Non-pigmented ciliary epithelial cell (primary cell): ENCODE measurements at regions not wholly inside any gene's neighbourhood (a gene's known extent, or its start where the extent isn't known, plus 50 kb on each side); places are given as distances from the start of the nearest gene placed in this dataset.
"Not testable (repeated sequence)": the region's sequence is repeated elsewhere in the genome, so short reads cannot be mapped to it uniquely, and the experiment has no call there.

Experiments used
- DNase-seq: peaks from one replicate; pipeline ENCODE4 v3.0.0-alpha.2; 2010; ENCODE audit warnings: low read depth

DNA sequence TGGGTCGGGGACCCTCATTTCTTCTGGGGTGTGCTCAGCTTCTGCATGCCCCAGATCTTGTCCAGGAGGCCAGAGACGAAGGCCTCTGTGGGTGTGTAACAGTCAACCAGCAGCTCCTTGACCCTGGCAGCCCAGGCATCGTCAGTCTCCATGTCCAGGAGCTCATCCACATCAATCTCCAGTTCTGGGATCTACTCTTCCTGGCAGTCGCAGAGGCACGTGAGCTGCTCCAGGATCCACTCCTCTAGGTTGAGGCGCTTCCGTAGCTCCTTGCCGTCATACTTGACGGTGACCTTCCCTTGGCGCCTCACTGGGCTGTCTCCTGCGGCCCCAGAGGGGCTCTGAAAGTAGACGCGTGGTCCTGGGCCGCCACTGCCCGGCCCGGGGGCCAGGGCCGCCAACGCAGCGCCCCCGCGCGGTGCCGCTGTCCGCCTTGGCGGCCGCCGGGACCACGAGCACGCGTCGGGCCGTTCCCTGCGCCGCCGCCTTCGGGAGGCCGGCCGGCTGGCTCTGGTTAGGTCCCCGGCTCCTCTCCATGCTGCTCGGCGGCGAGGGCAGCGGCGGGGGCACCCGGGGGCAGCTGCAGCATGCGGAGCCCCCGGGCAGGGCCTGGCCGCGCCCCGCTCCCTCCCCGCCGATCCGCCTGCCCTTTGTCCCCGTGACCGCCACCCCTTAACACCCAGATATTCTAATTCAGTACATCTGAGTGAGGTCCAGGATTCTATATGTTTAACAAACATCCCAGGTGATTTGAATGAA is 170.5 kb downstream of the SEPTIN7 start:
- no peak for DNase-seq

DNA sequence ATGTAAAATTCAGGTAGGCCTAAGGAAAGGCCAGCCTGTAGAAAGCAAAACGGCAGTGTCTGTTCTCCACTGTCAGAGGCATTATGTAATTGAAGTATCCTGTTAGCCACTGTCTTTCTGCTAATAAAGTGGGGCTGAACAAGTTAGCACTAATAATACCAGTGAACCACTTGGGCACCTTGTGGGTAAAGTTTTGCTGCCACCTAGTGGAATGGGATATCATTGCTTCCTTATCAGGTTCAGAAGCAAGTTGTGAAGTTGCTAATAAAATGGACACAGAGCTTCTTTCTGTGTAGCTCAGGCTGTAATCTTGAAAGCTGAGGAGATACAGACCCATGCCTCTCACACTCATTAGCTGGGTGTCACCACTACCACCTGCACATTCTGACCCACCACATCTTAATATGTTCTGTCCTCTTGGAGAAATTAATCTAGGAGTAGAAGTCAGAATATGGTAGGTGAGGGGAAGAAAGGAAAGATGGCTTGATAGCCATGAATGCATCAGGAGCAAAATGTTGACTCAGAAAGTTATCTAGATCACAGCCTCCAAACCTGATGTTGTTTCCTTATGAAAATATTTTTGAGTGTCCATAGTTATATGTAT is 175.1 kb downstream of the SEPTIN7 start:
- peak; percentile 32 for DNase-seq

DNA sequence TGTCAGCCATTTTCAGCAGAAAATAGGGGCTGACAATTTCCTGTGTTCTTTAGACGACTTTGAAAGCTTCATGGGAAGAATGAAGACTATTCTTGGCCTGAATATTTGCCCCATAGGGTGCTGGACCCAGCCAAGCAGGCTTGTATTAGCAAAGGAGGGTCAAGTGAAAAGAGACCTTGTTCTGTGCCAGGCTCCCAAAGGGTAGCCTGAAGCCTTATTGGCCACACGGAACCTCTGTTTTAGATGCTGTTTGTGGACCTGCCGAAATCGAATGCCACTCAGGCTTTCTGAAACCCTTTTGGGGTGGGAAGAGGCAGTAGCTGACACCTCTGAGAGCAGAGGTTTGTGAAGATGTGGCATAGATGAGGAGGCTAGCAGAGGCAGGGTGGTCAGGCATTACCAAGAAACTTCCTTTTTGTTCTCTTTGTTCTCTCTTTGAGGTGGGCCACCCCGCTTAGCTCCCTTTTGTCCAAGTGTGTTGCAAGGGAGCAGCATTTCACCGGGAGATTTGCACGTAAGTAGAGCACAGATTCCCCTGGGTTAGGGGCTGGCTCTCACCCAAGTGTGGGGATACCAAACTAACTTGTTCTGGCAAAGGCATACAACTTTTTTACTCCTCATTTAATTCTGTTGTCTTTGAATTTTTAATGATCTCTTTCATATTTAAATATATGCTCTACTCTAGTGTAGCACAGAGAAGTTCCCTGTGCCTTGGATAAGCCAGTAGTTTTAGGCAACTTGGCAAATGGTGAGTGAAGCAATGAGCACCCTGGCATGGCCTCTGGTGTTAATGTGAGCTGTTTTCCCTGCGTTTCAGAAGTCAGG is 174.0 kb upstream of the EEPD1 start:
- DNase-seq = not testable (repeated sequence)

DNA sequence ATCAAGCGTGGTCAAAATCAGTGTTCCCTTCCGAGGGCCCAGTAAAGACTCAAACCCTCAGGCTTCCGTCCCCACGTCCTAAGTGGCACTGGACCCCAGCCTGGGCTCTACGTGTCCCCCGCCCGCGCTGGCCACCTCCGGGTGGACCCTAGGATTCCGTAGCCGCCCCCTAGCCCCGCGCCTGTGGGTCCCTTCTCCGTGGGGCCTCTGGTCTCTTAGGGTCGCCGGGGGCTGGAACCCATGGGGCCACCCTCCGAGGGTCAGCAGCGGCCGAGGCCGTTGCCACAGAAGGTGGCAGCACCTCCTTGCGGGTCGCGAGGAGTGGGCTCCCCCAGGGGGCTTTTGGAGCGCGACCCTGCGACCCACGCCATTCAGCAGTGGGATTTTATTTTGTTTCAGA is 170.5 kb upstream of the EEPD1 start:
- no peak for DNase-seq

DNA sequence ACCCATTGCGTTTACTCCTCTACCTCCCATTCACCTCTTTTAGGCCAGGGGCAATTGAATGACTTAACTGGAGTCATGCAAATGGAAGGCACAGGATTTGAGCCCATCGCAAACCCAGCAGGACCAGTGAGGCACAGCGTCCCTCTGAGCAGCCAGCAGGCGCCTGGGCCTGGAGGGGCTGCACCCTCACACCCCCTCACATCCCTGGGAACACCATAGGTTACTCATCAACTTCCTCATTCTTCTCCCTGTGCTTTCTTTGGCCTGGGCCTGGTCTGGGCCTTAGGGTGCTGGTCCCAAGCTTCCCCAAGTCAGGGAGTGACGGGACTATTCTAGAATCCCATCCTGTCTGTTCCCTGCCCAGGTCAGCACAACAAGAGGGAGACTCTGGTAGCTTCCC is 169.4 kb upstream of the EEPD1 start:
- DNase-seq = no peak

DNA sequence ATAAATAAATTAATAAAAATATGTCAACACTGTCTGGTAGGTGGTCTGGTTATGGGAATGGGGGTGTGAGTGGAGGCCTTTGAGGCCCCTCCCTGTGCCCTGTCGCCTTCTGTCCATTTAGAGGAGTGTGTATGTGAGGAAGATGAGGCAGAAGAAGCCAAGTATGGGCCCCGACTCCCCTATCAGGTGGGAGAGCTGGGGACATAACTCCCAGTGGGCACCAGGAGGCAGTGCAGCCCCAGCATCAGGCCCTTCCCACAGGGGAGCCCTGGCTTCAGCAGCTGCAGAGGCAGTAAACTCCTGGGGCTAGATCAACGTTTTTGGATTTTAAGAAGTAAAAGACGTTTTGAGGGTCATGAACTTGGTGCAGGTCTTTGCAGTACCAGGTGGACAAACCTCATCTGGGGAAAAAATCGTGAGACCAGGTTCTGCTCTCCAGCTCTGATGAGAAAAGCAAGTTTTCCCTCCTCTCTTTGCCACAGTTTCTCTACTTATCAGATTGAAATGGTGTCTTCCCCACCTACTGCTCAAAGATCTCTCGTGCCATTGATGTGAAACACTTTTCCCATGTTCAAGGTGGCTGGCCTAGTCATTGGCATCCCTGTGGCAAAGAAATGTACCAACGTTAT is 167.8 kb upstream of the EEPD1 start:
- peak; percentile 20 for DNase-seq

DNA sequence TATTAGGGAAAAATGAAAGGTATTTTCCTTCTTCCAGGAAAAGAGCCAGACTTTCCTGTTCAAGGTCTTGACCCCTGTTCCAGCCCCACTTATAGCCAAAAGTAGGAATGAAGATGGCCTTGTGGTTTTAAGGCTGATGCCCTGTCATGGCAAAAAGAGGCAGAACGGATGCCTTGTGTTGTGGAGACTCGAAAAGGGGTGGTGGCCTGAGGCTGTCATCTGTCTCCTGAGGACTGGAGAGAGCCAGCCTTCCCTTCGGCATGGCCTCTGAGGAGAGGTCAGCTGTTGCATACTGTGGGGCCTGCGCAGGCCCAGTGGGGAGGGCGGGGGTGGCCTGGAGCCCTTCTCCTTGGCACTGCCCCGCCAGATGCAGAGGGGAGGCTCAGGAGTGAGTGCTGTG is 166.0 kb upstream of the EEPD1 start:
- no peak for DNase-seq

DNA sequence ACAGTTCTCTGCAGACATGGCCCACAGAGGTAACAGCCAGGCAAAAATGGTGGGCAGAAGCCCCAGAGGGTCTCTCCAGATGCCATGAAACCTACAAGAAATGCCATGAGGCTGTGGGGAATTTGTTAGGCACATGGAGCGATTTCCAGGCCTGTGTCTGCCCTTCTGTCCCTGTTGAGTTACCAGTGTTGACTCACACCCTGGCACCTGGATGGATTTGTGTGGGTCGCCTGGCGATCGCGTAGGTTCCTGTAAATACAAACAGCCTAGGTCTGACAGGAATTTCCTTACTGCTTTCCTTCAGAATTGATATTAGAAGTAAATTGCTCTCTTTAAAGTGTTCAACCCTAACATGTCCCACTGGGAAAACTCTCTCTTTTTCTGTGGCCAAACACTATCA is 164.9 kb upstream of the EEPD1 start:
- no peak for DNase-seq

DNA sequence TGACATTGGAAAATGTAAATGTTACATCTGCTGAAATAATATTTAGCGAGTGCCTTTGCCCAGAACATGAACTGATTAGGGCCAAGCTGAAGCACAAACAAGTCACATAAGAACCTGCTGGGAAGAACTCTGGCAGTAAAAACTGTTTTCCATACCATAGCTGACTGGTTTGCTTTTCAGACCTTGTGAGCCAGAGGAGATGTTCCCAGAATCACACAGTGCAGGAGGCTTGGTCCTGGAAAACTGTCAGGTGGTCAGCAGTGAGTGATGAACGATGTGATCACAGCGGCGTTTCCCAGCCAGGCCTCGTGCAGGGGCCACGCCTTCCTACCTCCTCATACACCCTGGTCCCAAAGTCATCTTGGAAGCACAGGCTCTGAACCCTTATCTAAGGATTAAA is 164.2 kb upstream of the EEPD1 start:
- DNase-seq = no peak

DNA sequence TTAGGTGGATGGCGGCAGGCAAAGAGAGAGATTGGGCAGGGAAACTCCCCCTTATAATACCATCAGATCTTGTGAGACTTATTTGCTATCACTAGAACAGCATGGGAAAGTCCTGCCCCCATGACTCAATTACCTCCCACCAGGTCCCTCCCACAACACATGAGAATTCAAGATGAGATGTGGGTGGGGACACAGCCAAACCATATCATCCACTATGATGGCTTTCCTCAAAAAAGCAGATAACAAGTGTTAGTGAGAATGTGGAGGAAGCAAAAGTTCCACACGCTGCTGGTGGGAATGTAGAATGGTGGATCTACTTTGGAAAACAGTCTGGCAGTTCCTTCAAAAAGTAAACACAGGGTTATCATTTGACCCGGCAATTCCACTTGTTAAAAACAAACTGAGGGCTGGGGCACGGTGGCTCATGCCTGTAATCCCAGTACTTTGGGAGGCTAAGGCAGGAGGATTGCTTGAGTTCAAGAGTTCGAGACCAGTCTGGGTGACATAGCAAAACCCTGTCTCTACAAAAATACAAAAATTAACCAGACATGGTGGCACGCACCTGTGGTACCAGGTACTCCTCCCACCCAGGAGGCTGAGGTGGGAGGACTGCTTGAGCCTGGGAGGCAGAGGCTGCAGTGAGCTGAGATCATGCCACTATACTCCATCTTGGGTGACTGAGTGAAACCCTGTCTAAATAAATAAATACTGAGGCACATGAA is 161.4 kb upstream of the EEPD1 start:
- no peak for DNase-seq

DNA sequence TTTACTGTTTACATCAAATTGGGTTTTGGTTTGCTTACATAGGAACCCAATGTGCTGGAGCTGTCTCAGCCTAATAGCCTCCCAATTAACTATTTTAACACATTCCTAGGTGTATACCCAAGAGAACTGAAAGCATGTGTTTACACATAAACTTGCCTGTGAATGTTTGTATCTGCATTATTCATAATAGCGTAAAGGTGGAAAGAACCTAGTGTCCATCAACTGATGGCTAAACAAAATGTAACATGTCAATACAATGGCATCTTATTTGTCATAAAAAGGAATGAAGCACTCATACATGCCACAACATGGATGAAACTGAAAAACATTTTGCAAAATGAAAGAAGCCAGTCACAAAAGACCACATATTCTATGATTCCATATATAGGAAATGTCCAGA is 160.6 kb upstream of the EEPD1 start:
- DNase-seq = no peak

DNA sequence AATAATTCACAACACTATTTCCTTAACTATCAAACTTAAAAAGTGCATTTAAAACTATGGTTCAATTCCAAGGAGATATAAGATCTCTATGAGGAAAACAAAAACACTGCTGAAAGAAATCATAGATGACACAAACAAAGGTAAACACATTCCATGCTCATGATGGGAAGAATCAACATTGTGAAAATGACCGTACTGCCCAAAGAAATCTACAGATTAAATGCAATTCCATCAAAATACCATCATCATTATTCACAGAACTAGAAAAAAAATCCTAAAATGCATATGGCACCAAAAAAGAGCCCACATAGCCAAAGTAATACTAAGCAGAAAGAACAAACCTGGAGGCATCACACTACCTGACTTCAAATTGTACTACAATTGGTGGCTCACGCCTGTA is 159.9 kb upstream of the EEPD1 start:
- no peak for DNase-seq

DNA sequence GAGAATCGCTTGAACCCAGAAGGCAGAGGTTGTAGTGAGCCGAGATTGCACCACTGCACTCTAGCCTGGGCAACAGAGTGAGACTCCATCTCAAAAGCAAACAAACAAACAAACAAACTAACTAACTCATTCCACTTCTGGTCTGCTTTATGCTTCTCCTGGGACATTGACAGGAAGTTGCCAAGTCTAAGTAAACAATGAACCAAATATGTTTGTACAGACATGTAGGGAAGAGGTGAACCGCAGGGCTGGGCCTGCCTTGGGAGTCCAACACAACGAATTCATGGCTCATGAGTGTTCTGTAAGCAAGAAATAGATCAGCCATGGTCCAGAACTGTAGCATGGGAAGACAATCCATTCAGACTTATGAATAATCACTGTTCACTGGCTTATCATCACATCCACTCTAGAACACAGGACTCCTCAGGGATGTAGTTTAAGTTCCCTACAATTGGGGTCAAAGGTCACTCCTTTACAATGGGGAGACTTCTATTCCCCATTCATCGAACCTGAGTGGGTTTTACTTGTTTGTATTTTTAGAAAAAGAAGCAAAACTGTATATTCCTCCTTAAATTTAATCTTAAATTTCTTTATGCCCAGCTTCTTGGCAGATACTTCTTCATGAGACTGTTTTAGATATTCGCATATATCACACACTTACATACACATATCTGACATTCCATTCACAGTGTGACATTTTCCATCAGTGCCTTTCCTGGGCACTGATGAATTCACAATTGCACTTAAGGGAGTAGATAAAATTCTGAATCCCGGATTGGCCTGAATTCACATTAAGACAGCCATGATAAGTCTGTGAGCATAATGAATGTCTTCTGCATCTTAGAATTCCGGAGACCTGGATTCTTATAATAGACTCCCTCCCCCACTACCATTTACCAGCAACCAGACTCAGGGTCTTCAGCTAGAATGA is 159.1 kb upstream of the EEPD1 start:
- no peak for DNase-seq

DNA sequence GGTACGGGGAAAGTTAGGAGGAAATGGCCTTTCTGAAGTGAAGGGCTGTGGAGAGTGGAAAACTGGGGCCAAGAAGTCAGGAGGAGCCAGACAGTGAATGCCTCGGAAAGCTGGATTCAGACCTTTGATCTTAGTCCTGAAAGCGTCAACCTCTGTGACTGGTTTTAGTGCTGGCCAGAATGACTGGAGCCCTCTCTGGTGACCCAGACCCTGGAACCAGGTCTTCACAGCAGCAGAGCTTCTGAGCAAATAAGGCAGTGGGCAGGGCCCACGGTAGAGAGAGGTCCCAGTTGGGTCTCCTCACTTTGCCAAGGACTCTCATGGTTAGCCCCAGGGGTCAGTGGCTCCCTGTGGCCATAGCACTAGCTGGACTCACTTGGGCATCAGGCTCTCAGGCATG is 157.7 kb upstream of the EEPD1 start:
- no peak for DNase-seq

DNA sequence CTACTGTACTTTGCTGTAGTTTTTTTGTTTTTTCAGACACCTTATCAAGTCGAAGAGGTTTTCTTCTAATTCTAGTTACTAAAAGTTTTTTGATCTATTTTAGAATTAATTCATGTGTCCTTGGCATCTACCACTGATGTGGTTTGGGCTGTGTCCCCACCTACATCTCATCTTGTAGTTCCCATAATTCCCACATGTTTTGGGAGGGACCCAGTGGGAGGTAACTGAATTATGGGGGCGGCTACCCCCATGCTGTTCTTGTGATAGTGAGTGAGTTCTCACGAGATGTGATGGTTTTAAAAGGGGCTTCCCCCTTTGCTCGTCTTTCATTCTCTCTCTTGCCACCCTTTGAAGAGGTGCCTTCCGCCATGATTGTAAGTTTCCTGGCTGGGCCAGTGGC is 154.6 kb upstream of the EEPD1 start:
- DNase-seq = no peak

DNA sequence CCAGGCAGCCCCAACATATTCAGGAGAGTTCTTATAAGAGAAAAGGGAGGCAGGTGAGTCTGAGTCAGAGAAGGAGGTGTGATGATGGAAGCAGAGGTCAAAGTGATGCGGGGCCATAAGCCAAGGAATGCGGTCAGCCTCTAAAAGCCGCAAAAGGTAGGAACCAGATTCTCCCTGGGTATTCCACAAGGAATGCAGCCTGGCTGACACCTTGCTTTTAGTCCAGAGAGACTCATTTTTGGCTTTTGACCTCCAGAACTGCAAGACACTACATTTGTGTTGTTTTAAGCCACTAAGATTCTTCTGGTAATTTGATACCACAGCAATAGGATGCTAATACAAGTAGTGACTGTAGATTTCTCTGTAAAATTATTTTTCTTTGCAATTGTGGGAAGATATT is 151.5 kb upstream of the EEPD1 start:
- DNase-seq = no peak

DNA sequence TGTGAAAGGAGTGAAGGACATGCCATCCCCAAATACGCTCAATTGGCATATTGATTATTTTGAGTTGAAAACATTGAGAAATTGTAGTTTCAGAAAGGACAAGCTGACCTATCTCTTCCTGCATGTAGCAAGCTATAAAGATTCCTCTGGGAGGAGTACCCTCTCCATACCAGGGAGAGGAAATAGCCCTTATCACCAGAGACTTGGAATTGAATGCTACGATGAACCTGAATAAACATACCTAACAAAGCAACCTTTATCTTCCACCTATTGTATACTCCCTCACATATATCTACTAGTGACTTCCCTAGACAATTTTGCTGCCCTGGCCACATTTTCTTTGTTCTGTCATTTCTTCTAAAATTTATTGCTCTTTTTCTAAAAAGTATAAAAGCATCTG is 150.2 kb upstream of the EEPD1 start:
- DNase-seq = no peak

DNA sequence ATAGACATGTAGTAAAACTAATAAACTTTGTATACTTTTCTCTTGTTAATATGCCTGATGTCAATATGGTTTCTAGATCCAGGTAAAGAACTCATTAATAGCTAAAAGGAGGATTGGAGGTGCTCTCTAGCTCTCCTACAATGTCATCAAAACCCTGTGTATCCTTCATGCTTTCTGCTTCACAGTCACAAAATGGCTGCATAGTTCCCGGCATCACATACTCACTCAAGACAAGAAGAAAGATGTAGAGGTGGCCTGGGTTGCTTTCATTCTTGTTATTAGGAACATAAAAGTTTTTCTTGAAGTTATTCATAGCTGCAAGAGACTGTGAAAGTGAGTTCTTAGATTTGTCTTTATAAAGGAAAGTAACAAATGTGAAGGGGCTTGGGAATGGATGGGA is 149.7 kb upstream of the EEPD1 start:
- DNase-seq = no peak

DNA sequence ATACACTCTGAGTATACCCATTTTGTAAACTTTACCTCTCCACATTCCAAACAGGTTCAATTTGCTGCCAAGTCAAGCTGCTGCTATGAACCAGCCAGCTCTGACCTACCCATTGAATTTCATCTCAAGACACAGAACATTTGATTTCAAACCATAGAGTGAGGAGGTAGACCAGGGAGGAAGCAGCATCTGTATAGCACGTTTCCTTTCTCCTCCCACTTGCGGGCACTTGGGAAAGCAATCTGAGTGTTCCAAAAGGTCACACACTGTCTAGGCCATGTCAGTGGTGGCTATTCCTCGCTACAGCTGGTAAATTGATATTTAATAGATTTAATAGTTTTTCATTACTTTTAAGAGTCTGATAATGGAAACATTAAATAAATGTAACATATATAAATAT is 147.8 kb upstream of the EEPD1 start:
- DNase-seq = no peak

DNA sequence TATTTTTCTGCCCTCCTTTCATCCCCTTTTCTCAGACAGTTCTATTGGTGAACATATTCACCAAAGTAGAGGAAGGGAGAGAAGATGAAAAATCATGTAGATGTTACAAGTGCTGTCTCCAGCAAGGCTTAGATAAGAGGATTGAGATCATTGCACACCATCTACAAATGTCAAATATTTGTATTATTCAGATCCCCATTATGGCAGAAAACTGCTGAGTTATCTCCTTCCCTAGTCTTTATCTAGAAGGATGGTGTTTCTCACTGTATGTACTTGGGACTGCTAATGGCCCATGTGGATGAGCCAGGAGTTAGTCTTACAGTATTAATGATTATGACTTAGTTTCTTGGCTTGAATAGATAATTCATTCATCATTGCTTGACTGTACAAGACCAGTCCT is 147.2 kb upstream of the EEPD1 start:
- no peak for DNase-seq

DNA sequence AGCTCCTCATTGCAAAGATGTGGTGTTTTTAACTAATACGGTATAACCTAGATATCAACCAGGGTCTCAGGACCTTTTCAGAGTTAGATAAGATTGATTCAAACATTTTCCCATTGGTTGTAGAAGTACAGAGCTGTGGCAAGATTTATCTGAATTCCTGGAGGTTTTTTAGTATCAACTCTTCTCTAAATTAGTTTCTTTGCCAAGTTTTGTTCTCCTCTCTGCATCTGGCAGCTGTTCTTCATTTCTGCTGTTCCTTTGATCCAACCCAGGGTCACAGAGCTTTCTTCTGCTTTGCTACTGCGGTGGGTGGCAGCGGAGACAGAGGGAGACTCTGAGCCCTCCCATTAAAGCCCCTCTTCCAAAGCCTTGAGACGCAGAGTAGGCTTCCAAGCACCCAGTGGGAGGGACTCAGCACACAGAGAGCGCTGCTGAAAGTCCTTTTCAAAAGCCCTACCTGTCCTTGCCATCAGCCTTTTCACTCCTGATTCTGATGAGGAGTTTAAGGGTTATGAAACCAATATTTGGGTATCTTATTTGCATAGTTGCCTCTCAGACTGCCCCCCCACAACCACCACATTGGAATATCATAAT is 146.3 kb upstream of the EEPD1 start:
- no peak for DNase-seq
